Cardiac muscle cell (in vitro differentiated cells and primary cell): ENCODE measurements at regions not wholly inside any gene's neighbourhood (a gene's known extent, or its start where the extent isn't known, plus 50 kb on each side); places are given as distances from the start of the nearest gene placed in this dataset.

Experiments
- DNase-seq, 2 donors: peaks; one replicate each; pipeline versions ENCODE4 v3.0.0 to v3.0.0-alpha.2; 2010 to 2017; ENCODE audit warnings: low read depth in 1 of 2, low spot score in 1 of 2
- H3K27ac ChIP-seq: fragments of 200-600 bp; sonication (generic); 2 replicates; pipeline ENCODE4 v1.5.1; 2016
- H3K27me3 ChIP-seq: fragments of 200-600 bp; sonication (generic); 2 replicates; pipeline ENCODE4 v1.6.0; 2016; ENCODE audit warnings: control low read depth
- H3K36me3 ChIP-seq: fragments of 200-600 bp; sonication (generic); 2 replicates; pipeline ENCODE4 v1.5.1; 2016; ENCODE audit warnings: control low read depth
- H3K4me1 ChIP-seq: fragments of 200-600 bp; sonication (generic); 2 replicates; pipeline ENCODE4 v1.8.1; 2017; ENCODE audit warnings: low read depth, mild to moderate bottlenecking, mixed run types
- H3K4me3 ChIP-seq: fragments of 200-600 bp; sonication (generic); 2 replicates; pipeline ENCODE4 v1.5.1; 2016; ENCODE audit warnings: mild to moderate bottlenecking
- H3K9me3 ChIP-seq: fragments of 200-600 bp; sonication (generic); 2 replicates; pipeline ENCODE4 v1.5.1; 2017; ENCODE audit warnings: low read depth, mild to moderate bottlenecking, control low read depth
- CTCF ChIP-seq: IDR thresholded peaks from 2 replicates; pipeline ENCODE4 v1.5.1; 2012; ENCODE audit warnings: low read depth, mild to moderate bottlenecking, low read length

DNA sequence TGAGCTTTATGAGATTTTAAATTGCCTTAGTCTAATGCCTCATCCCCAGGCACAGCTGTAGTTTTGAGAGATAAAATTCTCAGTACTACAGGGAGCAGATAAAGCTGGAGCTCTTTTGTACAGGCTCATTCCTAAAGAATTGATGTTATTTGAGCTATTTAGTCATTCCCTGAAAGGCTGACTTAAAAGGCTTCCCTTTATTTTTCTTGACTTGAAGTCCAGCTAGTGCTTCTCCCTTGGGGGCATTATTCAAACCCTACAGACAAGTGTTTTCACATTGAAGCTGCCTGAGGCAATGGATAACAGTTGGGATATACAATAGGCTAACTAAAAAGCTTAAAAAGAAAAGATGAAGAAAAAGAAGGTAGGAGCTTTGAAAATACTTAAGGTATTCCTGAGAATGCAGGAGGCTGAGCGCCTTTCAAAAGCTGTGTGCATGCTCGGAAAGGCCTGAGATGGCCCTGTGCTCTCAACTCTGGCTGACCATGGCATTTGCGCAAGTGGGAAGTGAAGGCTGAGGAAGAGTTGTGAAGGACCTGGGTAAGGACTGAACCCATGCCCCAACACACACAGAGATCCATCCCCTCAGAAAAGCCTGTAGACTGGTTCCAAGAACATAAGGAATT, 315.1 kb downstream of the SMOC2 start:
- Histone ChIP-seq H3K36me3 (no peaks in the 10 kb centered on the region), H3K4me3 (no peak overlapping the region), H3K27me3 (no peaks in the 10 kb centered on the region), H3K9me3 (no peaks in the 10 kb centered on the region), H3K27ac (no peak overlapping the region), H3K4me1 (no peaks in the 10 kb centered on the region)
- peak in 1 of 2 donors; percentile 69 for DNase-seq
- no peak for TF ChIP-seq CTCF

GRCh38 chr6:168746643-168747042, 305.7 kb downstream of the SMOC2 start:
- Histone ChIP-seq H3K4me1 (no peaks in the 10 kb centered on the region), H3K4me3 (no peak overlapping the region), H3K27me3 (no peaks in the 10 kb centered on the region), H3K9me3 (no peaks in the 10 kb centered on the region), H3K27ac (no peak overlapping the region), H3K36me3 (no peaks in the 10 kb centered on the region)
- TF ChIP-seq CTCF = no peak
- DNase-seq = no peak

DNA sequence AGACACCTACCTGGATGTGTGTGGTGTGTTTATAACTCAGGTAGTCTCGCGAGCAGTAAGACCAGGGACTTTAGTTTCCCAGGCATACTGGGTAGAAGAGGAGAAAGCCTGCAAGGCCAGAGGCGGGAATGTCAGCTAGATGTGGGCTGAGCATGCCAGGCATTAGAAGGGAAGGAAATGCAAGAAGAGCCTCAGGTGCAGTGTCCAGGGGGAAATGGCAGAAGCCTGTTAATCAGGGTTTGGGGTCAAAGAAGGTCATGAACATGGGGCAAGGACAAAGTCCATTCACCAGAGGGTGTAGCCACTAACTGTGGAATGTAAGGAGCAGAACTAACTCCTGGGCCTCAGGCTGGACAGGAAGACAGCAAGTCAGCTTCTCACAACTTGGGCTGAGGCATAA, 305.0 kb downstream of the SMOC2 start:
- H3K4me3 ChIP-seq = no peak overlapping the region
- TF ChIP-seq CTCF = no peak
- H3K27me3 ChIP-seq = no peaks in the 10 kb centered on the region
- no peaks in the 10 kb centered on the region for H3K36me3 ChIP-seq
- H3K9me3 ChIP-seq = no peaks in the 10 kb centered on the region
- no peaks in the 10 kb centered on the region for H3K4me1 ChIP-seq
- H3K27ac ChIP-seq = no peak overlapping the region
- no peak for DNase-seq

- no peaks in the 10 kb centered on the region for H3K4me1 ChIP-seq
- no peaks in the 10 kb centered on the region for H3K36me3 ChIP-seq
- H3K27me3 ChIP-seq = no peaks in the 10 kb centered on the region
- H3K4me3 ChIP-seq = no peak overlapping the region
- H3K27ac ChIP-seq = no peak overlapping the region
- no peak for DNase-seq
- no peaks in the 10 kb centered on the region for H3K9me3 ChIP-seq
- no peak for TF ChIP-seq CTCF
Measured at GRCh38 chr6:168744861-168745260, 303.9 kb downstream of the SMOC2 start.

DNA sequence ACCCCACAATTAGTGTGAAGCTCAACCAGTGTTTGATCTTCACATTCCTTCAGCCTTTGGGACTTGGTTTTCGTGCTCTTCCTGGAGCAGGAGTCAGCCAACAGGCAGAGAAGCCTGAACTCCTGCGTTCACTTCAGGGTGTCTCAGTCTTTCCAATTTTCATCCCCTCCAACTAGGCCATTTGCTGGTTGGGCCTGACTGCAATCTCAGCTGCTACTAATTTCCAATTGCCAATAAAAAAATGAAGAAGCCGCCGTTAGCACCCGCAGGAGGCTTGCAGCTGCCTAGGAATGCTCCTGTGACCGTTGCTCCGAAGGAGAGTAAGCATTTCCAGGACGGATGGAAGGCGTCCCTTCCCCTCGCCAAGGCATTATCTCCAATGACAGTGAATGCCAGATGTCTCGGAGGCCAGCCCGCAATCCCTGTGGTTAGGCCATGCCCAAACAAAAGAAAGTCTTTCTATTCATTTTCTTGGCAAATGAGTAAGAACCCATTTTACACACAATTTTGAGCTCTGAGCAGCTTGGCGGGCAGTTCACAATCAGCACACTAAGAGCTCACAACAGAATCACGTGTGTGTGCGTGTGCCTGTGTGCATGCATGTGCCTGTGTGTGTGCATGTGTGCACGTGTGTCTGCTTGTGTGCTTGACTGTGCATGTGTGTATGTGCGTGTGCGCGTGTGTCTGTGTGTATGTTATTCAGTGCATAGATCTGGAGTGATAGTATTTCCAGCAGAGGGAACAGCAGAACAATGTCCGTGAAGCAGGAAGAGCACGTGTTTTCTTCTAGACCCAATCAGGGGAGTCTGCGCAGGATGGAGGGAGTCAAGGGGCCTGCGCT, 301.2 kb downstream of the SMOC2 start:
- no peaks in the 10 kb centered on the region for H3K27me3 ChIP-seq
- H3K27ac ChIP-seq = no peak overlapping the region
- no peak overlapping the region for H3K4me3 ChIP-seq
- TF ChIP-seq CTCF = no peak
- H3K36me3 ChIP-seq = no peaks in the 10 kb centered on the region
- no peak for DNase-seq
- no peaks in the 10 kb centered on the region for H3K9me3 ChIP-seq
- no peaks in the 10 kb centered on the region for H3K4me1 ChIP-seq
